Adrenal gland (tissue), 5 donors: ENCODE measurements at regions not wholly inside any gene's neighbourhood (a gene's known extent, or its start where the extent isn't known, plus 50 kb on each side); places are given as distances from the start of the nearest gene placed in this dataset.

ENCODE experiments used
- CTCF ChIP-seq, 6 experiments: fragments of 450-650 bp in 4 of 6; fragments of 200-600 bp in 2 of 6; sonication (generic) in 1 of 6; IDR thresholded peaks; 1 replicate in 5 of 6; 2 replicates in 1 of 6; pipeline versions ENCODE4 v1.5.1 to v1.8.0; 2016 to 2021; ENCODE audit warnings: antibody characterized with exemption in 6 of 6, mild to moderate bottlenecking in 2 of 6, moderate library complexity in 1 of 6
- POLR2A ChIP-seq, 2 donors: fragments of 450-650 bp; IDR thresholded peaks; one replicate each; pipeline ENCODE4 v1.6.1; 2017; ENCODE audit warnings: antibody characterized with exemption in 2 of 2, mild to moderate bottlenecking in 2 of 2, moderate library complexity in 1 of 2
- donor health status: DM: no; HTN: no; CAD: no.

GRCh38 chr5:104345222-104346016 lies 782.8 kb upstream of the NUDT12 start:
- no peak for TF ChIP-seq CTCF (IDR thresholded peaks at IDR 0.05)
- no peak for TF ChIP-seq POLR2A (IDR thresholded peaks at IDR 0.05)
